22Rv1 (cell line): ENCODE measurements at regions not wholly inside any gene's neighbourhood (a gene's known extent, or its start where the extent isn't known, plus 50 kb on each side); places are given as distances from the start of the nearest gene placed in this dataset.

Source experiments
- CTCF ChIP-seq: fragments of 450-650 bp; IDR thresholded peaks from 2 replicates; pipeline ENCODE4 v1.5.1; 2017; ENCODE audit warnings: mild to moderate bottlenecking
- ZFX ChIP-seq: fragments of 450-650 bp; IDR thresholded peaks from 2 replicates; pipeline ENCODE4 v1.6.1; 2017; ENCODE audit warnings: antibody characterized with exemption, borderline replicate concordance

GRCh38 chr2:147067136-147067535 lies 777.7 kb upstream of the ACVR2A start:
- TF ChIP-seq CTCF (no peak), ZFX (no peak)
